Testis (tissue), 2 donors: ENCODE measurements at regions not wholly inside any gene's neighbourhood (a gene's known extent, or its start where the extent isn't known, plus 50 kb on each side); places are given as distances from the start of the nearest gene placed in this dataset.

Experiments used
- DNase-seq: peaks from one replicate; pipeline ENCODE4 v3.0.0-alpha.2; 2019
- H3K27ac ChIP-seq, 2 donors: fragments of 200-600 bp; sonication (generic); one replicate each; pipeline ENCODE4 v1.5.1; 2019
- H3K27me3 ChIP-seq: fragments of 200-600 bp; sonication (generic); one replicate; pipeline ENCODE4 v1.5.1; 2019
- H3K36me3 ChIP-seq: fragments of 200-600 bp; sonication (generic); one replicate; pipeline ENCODE4 v1.5.1; 2017; ENCODE audit warnings: low read depth; ENCODE audit errors: missing control alignments
- H3K4me1 ChIP-seq: fragments of 200-600 bp; sonication (generic); one replicate; pipeline ENCODE4 v1.5.1; 2019
- H3K4me3 ChIP-seq, 2 donors: fragments of 200-600 bp; sonication (generic); one replicate each; pipeline ENCODE4 v1.5.1; 2017 to 2019
- H3K9me3 ChIP-seq: fragments of 200-600 bp; sonication (generic); one replicate; pipeline ENCODE4 v1.5.1; 2017
- CTCF ChIP-seq, 3 experiments: fragments of 450-650 bp in 2 of 3; fragments of 200-600 bp in 1 of 3; sonication (generic) in 1 of 3; IDR thresholded peaks; one replicate each; pipeline ENCODE4 v1.5.1; 2016 to 2019; ENCODE audit warnings: antibody characterized with exemption in 3 of 3, mild to moderate bottlenecking in 2 of 3, moderate library complexity in 1 of 3
- POLR2A ChIP-seq: fragments of 450-650 bp; IDR thresholded peaks from one replicate; pipeline ENCODE4 v1.6.1; 2017; ENCODE audit warnings: antibody characterized with exemption, mild to moderate bottlenecking, moderate library complexity
- WGBS, 2 donors: methylation state at CpG; one replicate each; pipeline ENCODE4 v1.1.5; 2018; 5-methylcytosine and 5-hydroxymethylcytosine counted together
- intact Hi-C: fragments of 100-400 bp; cut with DNase I; formaldehyde crosslinking; loops from one replicate; pipeline ENCODE4 v1.15.1; 2023; ENCODE audit warnings: low total_unique reads

GRCh38 chr6:62914530-62914929 lies 296.7 kb upstream of the FKBP1C start:
- H3K27me3 ChIP-seq, result no peaks in the 10 kb centered on the region
- no peaks in the 10 kb centered on the region for H3K36me3 ChIP-seq
- no peak overlapping the region for H3K27ac ChIP-seq
- intact Hi-C loops, result no loop called here
- 62 to 72% methylated on average over 4 of the region's 4 CpGs for WGBS, 2 donors
- H3K4me3 ChIP-seq, result no peak overlapping the region
- H3K4me1 ChIP-seq, result no peaks in the 10 kb centered on the region
- H3K9me3 ChIP-seq, result no peaks in the 10 kb centered on the region
- TF ChIP-seq POLR2A, result no peak
- DNase-seq, result no peak

- H3K4me3 ChIP-seq, result no peak overlapping the region
- H3K36me3 ChIP-seq, result no peaks in the 10 kb centered on the region
- H3K9me3 ChIP-seq, result no peaks in the 10 kb centered on the region
- TF ChIP-seq POLR2A (no peak), CTCF (IDR thresholded peaks at IDR 0.05) (no peak)
- no peaks in the 10 kb centered on the region for H3K4me1 ChIP-seq
- intact Hi-C loops, result no loop called here
- DNase-seq, result no peak
- H3K27me3 ChIP-seq, result no peaks in the 10 kb centered on the region
- no peak overlapping the region for H3K27ac ChIP-seq
These were observed 287.5 kb upstream of the FKBP1C start for GRCh38 chr6:62923728-62924127.

GRCh38 chr6:62940848-62941247 lies 270.4 kb upstream of the FKBP1C start:
- Histone ChIP-seq H3K4me1 (no peaks in the 10 kb centered on the region), H3K4me3 (no peak overlapping the region), H3K36me3 (no peaks in the 10 kb centered on the region), H3K9me3 (no peaks in the 10 kb centered on the region), H3K27me3 (no peaks in the 10 kb centered on the region), H3K27ac (no peak overlapping the region)
- intact Hi-C loops, result no loop called here
- DNase-seq, result no peak
- no peak for TF ChIP-seq CTCF (IDR thresholded peaks at IDR 0.05)
- TF ChIP-seq POLR2A, result no peak
- WGBS, 2 donors, result 67 to 79% methylated on average over 3 of the region's 3 CpGs

- intact Hi-C loops, result no loop called here
- Histone ChIP-seq H3K27me3 (no peaks in the 10 kb centered on the region), H3K27ac (no peak overlapping the region), H3K4me1 (no peaks in the 10 kb centered on the region), H3K36me3 (no peaks in the 10 kb centered on the region), H3K4me3 (no peak overlapping the region), H3K9me3 (no peaks in the 10 kb centered on the region)
- 87 to 89% methylated on average over 3 of the region's 3 CpGs for WGBS, 2 donors
- no peak for DNase-seq
- TF ChIP-seq CTCF (IDR thresholded peaks at IDR 0.05), result no peak
These were observed 269.3 kb upstream of the FKBP1C start for GRCh38 chr6:62942000-62942399.

GRCh38 chr6:62968834-62969233 lies 242.4 kb upstream of the FKBP1C start:
- 88 to 89% methylated on average over 2 of the region's 2 CpGs for WGBS, 2 donors

More at GRCh38 chr6:62968834-62969233, 242.4 kb upstream of the FKBP1C start:
- intact Hi-C loops, result no loop called here
- no peaks in the 10 kb centered on the region for H3K27me3 ChIP-seq
- H3K9me3 ChIP-seq, result no peaks in the 10 kb centered on the region
- no peak overlapping the region for H3K27ac ChIP-seq
- H3K4me1 ChIP-seq, result no peaks in the 10 kb centered on the region
- no peaks in the 10 kb centered on the region for H3K36me3 ChIP-seq
- TF ChIP-seq CTCF (IDR thresholded peaks at IDR 0.05) (no peak), POLR2A (no peak)
- DNase-seq, result no peak
- H3K4me3 ChIP-seq, result no peak overlapping the region
